Transverse colon (tissue), 4 donors: ENCODE measurements at regions not wholly inside any gene's neighbourhood (a gene's known extent, or its start where the extent isn't known, plus 50 kb on each side); places are given as distances from the start of the nearest gene placed in this dataset.

Experiments used
- EP300 ChIP-seq: sonication (generic); formaldehyde crosslinking; IDR thresholded peaks from one replicate; pipeline ENCODE4 v1.6.1; 2017; ENCODE audit warnings: antibody characterized with exemption, low read depth
- POLR2A ChIP-seq: fragments of 450-650 bp; IDR thresholded peaks from one replicate; pipeline ENCODE4 v1.6.1; 2016; ENCODE audit warnings: antibody characterized with exemption, mild to moderate bottlenecking, moderate library complexity
- POLR2AphosphoS5 ChIP-seq, 3 donors: sonication (generic); formaldehyde crosslinking; IDR thresholded peaks; one replicate each; pipeline ENCODE4 v1.6.1; 2016; ENCODE audit warnings: antibody characterized with exemption in 3 of 3
- TF ChIP-seq, protein P1 (sequence below), 5 experiments: fragments of 200-600 bp in 3 of 5; fragments of 450-650 bp in 2 of 5; sonication (generic) in 3 of 5; IDR thresholded peaks; 1 replicate in 2 of 5; 2 replicates in 3 of 5; pipeline ENCODE4 v1.5.1; 2016 to 2017; ENCODE audit warnings: antibody characterized with exemption in 5 of 5, inconsistent platforms in 3 of 5, mild to moderate bottlenecking in 2 of 5, moderate library complexity in 1 of 5

DNA sequence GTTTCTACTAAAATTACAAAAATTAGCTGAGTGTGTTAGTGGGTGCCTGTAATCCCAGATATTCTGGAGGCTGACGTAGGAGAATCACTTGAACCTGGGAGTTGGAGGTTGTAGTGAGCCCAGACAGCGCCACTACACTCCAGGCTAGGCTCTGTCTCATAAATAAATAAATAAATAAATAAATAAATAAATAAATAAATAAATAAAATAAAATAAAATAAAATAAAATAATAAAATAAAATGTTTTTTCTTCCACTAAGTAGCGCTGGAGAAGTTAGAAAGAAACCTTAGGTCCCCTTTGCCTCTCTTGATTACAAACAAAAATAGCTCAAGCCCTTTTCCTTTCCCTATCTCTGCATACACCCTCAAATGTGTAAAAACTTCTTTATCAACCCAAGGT is 525.9 kb downstream of the IPMK start:
- TF ChIP-seq, protein P1, sequence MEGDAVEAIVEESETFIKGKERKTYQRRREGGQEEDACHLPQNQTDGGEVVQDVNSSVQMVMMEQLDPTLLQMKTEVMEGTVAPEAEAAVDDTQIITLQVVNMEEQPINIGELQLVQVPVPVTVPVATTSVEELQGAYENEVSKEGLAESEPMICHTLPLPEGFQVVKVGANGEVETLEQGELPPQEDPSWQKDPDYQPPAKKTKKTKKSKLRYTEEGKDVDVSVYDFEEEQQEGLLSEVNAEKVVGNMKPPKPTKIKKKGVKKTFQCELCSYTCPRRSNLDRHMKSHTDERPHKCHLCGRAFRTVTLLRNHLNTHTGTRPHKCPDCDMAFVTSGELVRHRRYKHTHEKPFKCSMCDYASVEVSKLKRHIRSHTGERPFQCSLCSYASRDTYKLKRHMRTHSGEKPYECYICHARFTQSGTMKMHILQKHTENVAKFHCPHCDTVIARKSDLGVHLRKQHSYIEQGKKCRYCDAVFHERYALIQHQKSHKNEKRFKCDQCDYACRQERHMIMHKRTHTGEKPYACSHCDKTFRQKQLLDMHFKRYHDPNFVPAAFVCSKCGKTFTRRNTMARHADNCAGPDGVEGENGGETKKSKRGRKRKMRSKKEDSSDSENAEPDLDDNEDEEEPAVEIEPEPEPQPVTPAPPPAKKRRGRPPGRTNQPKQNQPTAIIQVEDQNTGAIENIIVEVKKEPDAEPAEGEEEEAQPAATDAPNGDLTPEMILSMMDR (IDR thresholded peaks at IDR 0.05), result no peak
- TF ChIP-seq POLR2A (no peak), POLR2AphosphoS5 (IDR thresholded peaks at IDR 0.05) (no peak), EP300 (no peak)
